ENCODE measurements at regions not wholly inside any gene's neighbourhood (a gene's known extent, or its start where the extent isn't known, plus 50 kb on each side); places are given as distances from the start of the nearest gene placed in this dataset.

GRCh38 chr5:117359895-117360294 lies 785.3 kb upstream of the SEMA6A start:
- TF ChIP-seq CTCF (IDR thresholded peaks at IDR 0.05) (no peak), POLR2A (IDR thresholded peaks at IDR 0.05) (no peak)
